Germinal center (tissue), 1 donor: ENCODE measurements at regions not wholly inside any gene's neighbourhood (a gene's known extent, or its start where the extent isn't known, plus 50 kb on each side); places are given as distances from the start of the nearest gene placed in this dataset.

ENCODE experiments used
- DNase-seq: peaks from one replicate; pipeline ENCODE4 v3.0.0; 2012; ENCODE audit warnings: mixed read lengths, low spot score

DNA sequence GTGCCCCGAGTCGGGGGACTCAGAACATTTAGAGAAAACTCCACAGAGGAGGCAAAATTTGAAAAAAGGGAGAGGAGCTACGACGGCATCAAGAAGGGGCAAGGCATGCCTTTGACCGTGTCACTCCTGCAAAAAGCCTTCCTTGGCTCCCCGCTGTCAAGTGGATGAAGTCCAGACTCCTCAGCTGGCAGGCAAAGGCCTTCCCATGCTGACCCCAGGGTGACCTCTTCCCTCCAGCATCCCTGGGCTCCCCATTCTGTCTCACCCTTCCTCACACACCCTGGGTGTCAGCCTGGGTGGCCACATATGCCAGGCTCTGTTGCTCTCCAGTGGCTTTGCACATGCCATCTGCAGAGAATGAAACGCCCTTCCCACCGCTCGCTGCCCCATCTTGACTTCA, 88.4 kb upstream of the ZMIZ1 start:
- DNase-seq: no peak

GRCh38 chr10:78980815-78981214, 88.0 kb upstream of the ZMIZ1 start:
- no peak for DNase-seq

GRCh38 chr10:78981257-78981969, 87.4 kb upstream of the ZMIZ1 start:
- DNase-seq: no peak

DNA sequence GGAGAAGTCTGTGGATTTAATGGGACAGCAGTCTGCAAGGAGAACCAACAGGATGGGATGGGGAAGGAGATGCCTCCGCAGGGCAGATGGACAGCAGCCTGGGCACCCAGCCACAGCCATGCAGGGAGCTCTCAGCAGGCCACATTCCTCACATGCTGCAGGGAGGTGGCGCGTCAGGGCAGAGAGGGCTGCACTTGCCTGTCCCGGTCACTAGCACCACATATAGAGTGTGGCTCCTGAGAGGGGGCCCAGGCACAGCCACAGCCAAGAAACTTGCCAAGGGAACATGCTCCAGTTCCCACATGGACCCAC, 86.8 kb upstream of the ZMIZ1 start:
- DNase-seq: no peak

DNA sequence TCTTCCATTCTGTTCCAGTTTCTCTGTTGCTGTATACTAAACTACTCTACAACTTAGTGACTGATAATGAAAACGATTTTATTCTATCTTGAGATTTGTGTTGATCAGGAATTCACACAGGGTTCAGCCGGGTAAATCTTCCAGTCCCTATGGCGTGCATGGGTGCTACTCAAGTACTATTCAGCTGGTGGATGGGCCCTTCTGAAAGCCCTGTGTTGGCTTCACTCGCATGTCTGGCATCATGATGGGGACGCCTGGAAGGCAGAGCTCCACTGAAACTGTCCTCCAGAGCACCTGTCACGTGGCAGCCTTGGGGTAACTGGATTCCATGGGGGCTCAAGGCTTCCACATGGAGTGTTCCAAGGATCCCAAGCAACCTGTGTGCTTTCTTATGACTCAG, 86.0 kb upstream of the ZMIZ1 start:
- DNase-seq: no peak

DNA sequence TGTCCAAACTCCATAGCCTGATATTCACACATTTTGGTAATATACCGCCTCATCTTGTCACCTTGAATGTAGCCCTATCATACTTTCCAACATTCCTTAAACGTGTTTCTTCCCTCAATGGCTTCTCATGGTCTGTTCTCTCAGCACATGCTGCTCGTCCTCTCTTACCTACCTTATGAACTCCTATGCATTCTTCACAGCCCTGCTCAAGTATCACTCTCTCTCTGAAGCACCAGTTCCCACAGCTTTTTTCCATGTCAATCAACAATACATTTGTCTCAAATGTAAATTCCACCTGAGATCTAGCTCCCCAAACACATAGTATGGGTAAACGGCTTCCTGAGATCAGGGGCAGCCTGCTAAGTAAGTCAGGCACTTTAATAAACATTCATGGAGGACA, 85.2 kb upstream of the ZMIZ1 start:
- DNase-seq: no peak

DNA sequence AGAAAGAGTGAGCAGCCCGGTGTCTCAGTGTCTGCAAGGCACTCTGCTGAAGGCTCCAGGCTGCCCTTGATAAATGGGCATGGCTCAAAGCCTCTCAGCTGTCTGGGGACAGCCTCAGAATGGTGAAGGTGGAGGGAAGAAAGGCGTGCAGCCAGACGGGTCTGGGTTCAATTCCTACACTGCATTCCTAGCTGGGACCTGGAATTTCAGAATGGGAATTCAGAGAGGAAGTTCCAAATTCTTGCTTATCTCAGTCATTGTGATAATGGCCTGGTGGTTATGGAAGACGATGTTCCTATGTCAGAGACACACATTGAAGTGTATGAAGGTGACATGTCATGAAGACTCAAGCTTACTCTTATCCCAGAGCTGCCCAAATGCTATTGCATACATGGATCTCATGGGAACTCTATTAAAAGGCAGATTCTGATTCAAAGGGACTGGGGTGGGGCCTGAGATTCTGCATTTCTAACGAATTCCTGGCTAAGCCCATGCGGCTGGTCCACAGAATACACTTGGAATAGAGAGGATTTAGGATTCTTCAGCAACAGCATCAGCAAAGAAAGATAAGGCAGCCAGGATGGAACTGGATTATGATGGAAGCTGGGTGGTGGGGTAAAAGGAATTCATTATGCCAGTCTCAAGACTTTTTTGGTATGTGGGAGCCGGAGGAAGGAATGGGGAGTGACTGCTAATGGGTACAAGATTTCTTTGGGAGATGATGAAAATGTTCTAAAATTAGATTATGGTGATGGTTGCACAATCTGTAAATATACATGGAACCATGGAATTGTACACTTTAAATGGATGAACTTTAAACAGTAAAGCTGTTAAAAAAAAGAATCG, 82.6 kb upstream of the ZMIZ1 start:
- no peak for DNase-seq

GRCh38 chr10:78991187-78991586, 77.6 kb upstream of the ZMIZ1 start:
- peak; percentile 35 for DNase-seq

DNA sequence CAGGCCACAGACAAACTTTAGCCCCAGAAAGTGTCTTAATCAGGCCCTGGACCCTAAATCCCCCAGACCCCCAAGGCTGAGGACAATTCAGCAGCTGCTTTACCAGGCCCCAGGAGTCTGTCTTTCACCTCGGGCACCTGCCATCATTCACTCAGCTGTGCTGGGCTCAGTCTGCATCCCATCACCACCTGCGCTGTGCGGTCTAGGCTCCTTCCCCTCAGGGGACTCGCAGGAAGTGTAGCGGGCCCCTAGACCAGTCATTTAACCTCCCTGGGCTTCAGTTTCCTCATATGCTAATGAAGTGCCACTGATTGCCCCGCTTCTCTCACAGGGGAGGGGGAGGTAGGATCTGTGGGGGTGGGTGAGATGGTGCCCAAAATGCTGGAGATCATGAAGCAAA, 76.4 kb upstream of the ZMIZ1 start:
- peak; percentile 84 for DNase-seq

GRCh38 chr10:78993261-78993945, 75.4 kb upstream of the ZMIZ1 start:
- DNase-seq: no peak

GRCh38 chr10:78995987-78996791, 72.6 kb upstream of the ZMIZ1 start:
- peak; percentile 23 for DNase-seq

DNA sequence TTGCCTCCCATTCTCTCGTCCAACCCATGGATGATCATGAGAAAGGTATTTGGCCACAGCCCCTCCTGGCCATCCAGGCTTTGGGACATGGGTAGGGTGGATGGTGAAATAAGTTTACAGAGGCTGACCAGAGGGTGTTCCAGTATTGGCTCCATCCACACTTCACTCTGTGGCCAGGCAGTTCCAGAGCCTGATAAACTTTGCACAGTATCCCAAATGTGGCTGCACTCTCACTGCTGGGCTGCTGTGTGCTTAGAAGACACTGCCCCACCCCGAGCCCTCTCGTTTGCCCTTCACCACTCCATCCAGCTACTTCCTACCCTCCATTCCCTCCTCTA, 72.0 kb upstream of the ZMIZ1 start:
- no peak for DNase-seq

- DNase-seq: no peak
Measured at GRCh38 chr10:78997635-78998618, 70.8 kb upstream of the ZMIZ1 start.

DNA sequence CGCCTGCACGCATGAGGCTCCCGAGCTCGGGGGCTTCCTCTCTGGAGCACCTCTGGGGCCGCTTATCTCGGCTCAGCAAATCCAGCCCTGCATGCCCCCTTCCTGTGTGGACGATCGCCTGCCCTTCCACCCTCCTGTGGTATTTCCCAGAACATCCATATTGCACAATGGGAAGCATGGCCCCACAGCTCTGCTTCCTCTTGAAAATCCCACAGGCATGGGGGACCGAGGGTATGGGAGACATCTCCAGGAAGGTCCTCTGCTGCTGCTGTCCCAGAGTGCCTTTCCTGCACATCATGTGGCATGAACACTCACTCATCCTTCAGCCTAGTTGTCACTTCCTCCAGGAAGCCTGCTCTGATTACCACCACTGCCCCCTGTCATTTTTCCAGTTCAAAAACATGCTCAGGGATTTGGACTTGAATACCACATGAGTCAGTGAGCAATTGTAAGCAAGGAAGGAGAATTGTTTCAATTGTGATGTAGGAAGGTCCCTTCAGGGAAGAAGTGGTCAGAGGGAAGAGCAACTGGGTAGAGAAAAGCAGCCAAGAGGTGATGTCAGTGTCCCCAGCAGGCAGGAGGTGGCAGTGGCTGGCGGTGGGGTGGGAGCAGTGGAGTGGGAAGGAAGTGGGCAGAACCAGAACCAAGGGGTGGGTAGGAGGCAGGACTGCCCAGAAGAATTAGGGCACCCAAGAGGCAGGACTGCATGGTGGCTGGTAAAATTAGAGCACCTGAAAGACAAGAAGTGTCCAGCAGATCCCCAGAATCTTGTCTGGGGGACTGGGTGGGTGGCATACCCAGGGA, 67.5 kb upstream of the ZMIZ1 start:
- no peak for DNase-seq

DNA sequence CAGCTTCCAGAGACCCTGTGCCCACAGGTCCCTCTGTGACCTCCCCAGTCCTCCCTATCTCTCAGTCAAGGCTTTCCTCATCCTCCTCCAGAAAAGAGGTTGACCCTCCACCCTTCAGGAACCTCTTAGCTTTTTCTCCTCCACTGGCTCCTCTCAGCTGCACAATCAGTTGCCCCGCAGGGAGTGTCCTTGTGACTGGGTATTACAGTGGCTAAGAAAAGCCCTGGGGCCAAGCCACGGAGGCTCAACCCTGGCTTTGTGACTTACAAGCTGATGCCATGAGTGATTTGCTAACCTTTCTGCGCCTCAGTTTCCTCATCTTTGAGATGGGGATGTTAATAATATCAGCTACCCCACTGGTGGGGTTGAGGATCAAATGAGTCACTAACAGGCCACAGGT, 66.4 kb upstream of the ZMIZ1 start:
- DNase-seq: no peak

- DNase-seq: no peak
Measured at GRCh38 chr10:79003183-79004100, 65.3 kb upstream of the ZMIZ1 start.

- DNase-seq: no peak
Measured at GRCh38 chr10:79004311-79004710, 64.5 kb upstream of the ZMIZ1 start.

GRCh38 chr10:79005126-79005810, 63.5 kb upstream of the ZMIZ1 start:
- no peak for DNase-seq

GRCh38 chr10:79007018-79007417, 61.7 kb upstream of the ZMIZ1 start:
- no peak for DNase-seq
